Lung microvascular endothelial cell (primary cell): ENCODE measurements at regions not wholly inside any gene's neighbourhood (a gene's known extent, or its start where the extent isn't known, plus 50 kb on each side); places are given as distances from the start of the nearest gene placed in this dataset.

Source experiments
- DNase-seq, 2 donors: peaks; one replicate each; pipeline versions ENCODE4 v3.0.0 to v3.0.0-alpha.2; 2010; ENCODE audit warnings: low read depth in 2 of 2

GRCh38 chr20:52864916-52865605 is 107.1 kb upstream of the TSHZ2 start:
- no peak for DNase-seq

- DNase-seq = peak in 1 of 2 donors; percentile 42
Measured at GRCh38 chr20:52859156-52859876, 112.8 kb upstream of the TSHZ2 start.

- DNase-seq = no peak
Measured at GRCh38 chr20:52852714-52853113, 119.4 kb upstream of the TSHZ2 start.

- no peak for DNase-seq
Measured at GRCh38 chr20:52847731-52848359, 124.3 kb upstream of the TSHZ2 start.

GRCh38 chr20:52847029-52847660 is 125.0 kb upstream of the TSHZ2 start:
- no peak for DNase-seq

GRCh38 chr20:52845044-52845443 is 127.1 kb upstream of the TSHZ2 start:
- no peak for DNase-seq

GRCh38 chr20:52843425-52843824 is 128.7 kb upstream of the TSHZ2 start:
- no peak for DNase-seq

- DNase-seq = no peak
Measured at GRCh38 chr20:52841003-52841402, 131.2 kb upstream of the TSHZ2 start.

- no peak for DNase-seq
Measured at GRCh38 chr20:52840041-52840440, 132.1 kb upstream of the TSHZ2 start.

- DNase-seq = no peak
Measured at GRCh38 chr20:52838510-52839241, 133.5 kb upstream of the TSHZ2 start.

- no peak for DNase-seq
Measured at GRCh38 chr20:52837378-52837777, 134.8 kb upstream of the TSHZ2 start.

- DNase-seq = no peak
Measured at GRCh38 chr20:52833901-52834300, 138.3 kb upstream of the TSHZ2 start.

GRCh38 chr20:52832151-52832774 is 139.9 kb upstream of the TSHZ2 start:
- no peak for DNase-seq

- DNase-seq = no peak
Measured at GRCh38 chr20:52830598-52830997, 141.6 kb upstream of the TSHZ2 start.

- DNase-seq = no peak
Measured at GRCh38 chr20:52829111-52829510, 143.0 kb upstream of the TSHZ2 start.

- no peak for DNase-seq
Measured at GRCh38 chr20:52828199-52828598, 144.0 kb upstream of the TSHZ2 start.

- no peak for DNase-seq
Measured at GRCh38 chr20:52826722-52827121, 145.4 kb upstream of the TSHZ2 start.

- no peak for DNase-seq
Measured at GRCh38 chr20:52826321-52826720, 145.8 kb upstream of the TSHZ2 start.

- DNase-seq = no peak
Measured at GRCh38 chr20:52824494-52825216, 147.5 kb upstream of the TSHZ2 start.

GRCh38 chr20:52823303-52823702 is 148.9 kb upstream of the TSHZ2 start:
- DNase-seq = no peak
